GM10248 (cell line): ENCODE measurements at regions not wholly inside any gene's neighbourhood (a gene's known extent, or its start where the extent isn't known, plus 50 kb on each side); places are given as distances from the start of the nearest gene placed in this dataset.

ENCODE experiments used
- CTCF ChIA-PET: fragments of 300-600 bp; sonication (Branson Sonifier 250); formaldehyde crosslinking; extraction: SDS; loops from one replicate; lab custom pipeline; 2021; ENCODE audit warnings: antibody characterized with exemption; lab: Yijun Ruan, JAX
- POLR2A ChIA-PET: fragments of 350-650 bp; sonication (Branson Sonifier 250); formaldehyde crosslinking; extraction: SDS; loops from one replicate; lab custom pipeline; 2020; ENCODE audit warnings: antibody characterized with exemption; lab: Yijun Ruan, JAX
- DNase-seq: peaks from one replicate; pipeline ENCODE4 v3.0.0; 2012; ENCODE audit errors: extremely low spot score
- TF ChIP-seq, protein P1 (sequence below): IDR thresholded peaks from 2 replicates; pipeline ENCODE4 v1.5.1; 2012; ENCODE audit warnings: mild to moderate bottlenecking, low read depth; ENCODE audit errors: extremely low read depth, missing control alignments, control extremely low read depth

DNA sequence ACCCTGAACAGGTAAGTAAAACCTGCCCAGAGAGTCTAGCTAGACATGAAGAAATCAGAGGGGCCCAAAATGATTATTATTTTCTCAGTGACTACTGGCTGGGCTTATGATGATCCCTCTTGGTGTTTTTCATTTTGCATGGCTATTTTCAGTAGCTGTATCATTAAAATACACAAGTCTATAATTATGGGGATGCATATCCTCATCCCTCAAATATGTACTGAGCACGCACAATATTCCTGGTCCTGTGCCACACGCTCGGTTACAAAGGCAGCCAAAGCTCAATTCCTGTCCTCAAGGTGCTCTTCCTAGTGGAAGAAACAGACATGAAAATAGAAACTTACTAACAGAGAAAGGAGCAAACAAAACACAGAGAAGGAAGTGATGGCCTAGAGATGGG, 180.0 kb downstream of the DAD1 start:
- TF ChIP-seq, protein P1, sequence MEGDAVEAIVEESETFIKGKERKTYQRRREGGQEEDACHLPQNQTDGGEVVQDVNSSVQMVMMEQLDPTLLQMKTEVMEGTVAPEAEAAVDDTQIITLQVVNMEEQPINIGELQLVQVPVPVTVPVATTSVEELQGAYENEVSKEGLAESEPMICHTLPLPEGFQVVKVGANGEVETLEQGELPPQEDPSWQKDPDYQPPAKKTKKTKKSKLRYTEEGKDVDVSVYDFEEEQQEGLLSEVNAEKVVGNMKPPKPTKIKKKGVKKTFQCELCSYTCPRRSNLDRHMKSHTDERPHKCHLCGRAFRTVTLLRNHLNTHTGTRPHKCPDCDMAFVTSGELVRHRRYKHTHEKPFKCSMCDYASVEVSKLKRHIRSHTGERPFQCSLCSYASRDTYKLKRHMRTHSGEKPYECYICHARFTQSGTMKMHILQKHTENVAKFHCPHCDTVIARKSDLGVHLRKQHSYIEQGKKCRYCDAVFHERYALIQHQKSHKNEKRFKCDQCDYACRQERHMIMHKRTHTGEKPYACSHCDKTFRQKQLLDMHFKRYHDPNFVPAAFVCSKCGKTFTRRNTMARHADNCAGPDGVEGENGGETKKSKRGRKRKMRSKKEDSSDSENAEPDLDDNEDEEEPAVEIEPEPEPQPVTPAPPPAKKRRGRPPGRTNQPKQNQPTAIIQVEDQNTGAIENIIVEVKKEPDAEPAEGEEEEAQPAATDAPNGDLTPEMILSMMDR, result no peak
- POLR2A ChIA-PET, result no interaction called here

DNA sequence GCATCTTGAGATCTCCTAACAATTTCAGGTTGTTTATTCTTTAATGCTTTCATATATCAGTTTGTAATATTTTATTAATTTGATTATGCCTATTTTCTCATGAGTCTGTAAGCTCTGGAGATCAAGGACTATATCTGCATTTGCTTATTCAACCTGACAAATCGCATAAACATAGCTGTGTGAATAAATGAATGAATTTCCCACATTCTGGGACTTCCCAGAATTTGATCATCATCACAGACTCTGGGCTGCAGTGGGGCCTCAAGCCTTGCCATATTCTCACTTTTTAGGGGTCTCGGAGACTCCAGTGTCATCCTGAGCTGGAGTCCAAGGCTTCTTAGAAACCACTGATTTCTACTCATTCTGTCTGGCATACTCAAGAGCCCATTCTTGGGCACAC, 180.5 kb downstream of the DAD1 start:
- CTCF ChIA-PET, result interaction anchor here (0.7 to 3.2 kb wide), 9 partner anchors 19 to 445 kb away, joined by 3 to 15 read pairs (median 3); no protein-coding TSS in a partner anchor
- TF ChIP-seq, protein P1, result no peak
- no peak for DNase-seq
- POLR2A ChIA-PET, result no interaction called here

More for the DNA sequence above, 180.0 kb downstream of the DAD1 start:
- CTCF ChIA-PET, result interaction anchor here (0.7 to 3.2 kb wide), 8 partner anchors 19 to 445 kb away, joined by 3 to 15 read pairs (median 4); no protein-coding TSS in a partner anchor
- no peak for DNase-seq

GRCh38 chr14:22407033-22407432, 182.0 kb downstream of the DAD1 start:
- CTCF ChIA-PET, result interaction anchor here (2.5 kb wide), 2 partner anchors 17 to 163 kb away, joined by 11 to 15 read pairs; no protein-coding TSS in a partner anchor
- TF ChIP-seq, protein P1, result no peak
- POLR2A ChIA-PET, result no interaction called here
- no peak for DNase-seq

DNA sequence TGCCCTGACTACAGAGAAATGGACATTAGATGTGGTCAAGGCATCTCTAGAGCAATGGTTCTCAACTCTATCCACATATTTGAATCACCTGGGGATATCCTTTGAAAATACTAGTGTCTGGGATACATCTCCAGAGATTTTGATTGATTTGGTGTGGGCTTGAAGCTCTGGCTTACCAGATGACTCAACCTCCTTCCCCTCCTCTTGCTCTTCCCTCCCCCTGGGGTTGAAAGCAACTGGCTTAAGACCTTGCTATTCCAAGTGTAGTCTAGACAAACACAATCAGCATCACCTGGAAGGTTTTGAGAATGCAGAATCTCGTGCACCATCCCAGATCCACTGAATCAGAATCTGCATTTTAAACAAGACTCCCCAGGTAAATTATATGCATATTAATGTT, 183.8 kb downstream of the DAD1 start:
- CTCF ChIA-PET, result interaction anchor here (1.1 to 1.5 kb wide), 3 partner anchors 9 to 165 kb away, joined by 4 to 6 read pairs (median 4); no protein-coding TSS in a partner anchor
- TF ChIP-seq, protein P1, result no peak

GRCh38 chr14:22403296-22403695, 185.7 kb downstream of the DAD1 start:
- TF ChIP-seq, protein P1, result no peak
- ChIA-PET CTCF (interaction anchor here (1.1 to 3.4 kb wide), 5 partner anchors 10 to 56 kb away, joined by 4 to 9 read pairs (median 4); no protein-coding TSS in a partner anchor), POLR2A (no interaction called here)
- no peak for DNase-seq

More for the DNA sequence above, 183.8 kb downstream of the DAD1 start:
- DNase-seq, result no peak
- POLR2A ChIA-PET, result no interaction called here

GRCh38 chr14:22400655-22401259, 188.3 kb downstream of the DAD1 start:
- ChIA-PET POLR2A (no interaction called here), CTCF (interaction anchor here (1.0 to 5.2 kb wide), 6 partner anchors 10 to 81 kb away, joined by 4 to 38 read pairs (median 8); no protein-coding TSS in a partner anchor)
- DNase-seq, result no peak
- TF ChIP-seq, protein P1, result no peak
